ENCODE measurements at regions not wholly inside any gene's neighbourhood (a gene's known extent, or its start where the extent isn't known, plus 50 kb on each side); places are given as distances from the start of the nearest gene placed in this dataset.

DNA sequence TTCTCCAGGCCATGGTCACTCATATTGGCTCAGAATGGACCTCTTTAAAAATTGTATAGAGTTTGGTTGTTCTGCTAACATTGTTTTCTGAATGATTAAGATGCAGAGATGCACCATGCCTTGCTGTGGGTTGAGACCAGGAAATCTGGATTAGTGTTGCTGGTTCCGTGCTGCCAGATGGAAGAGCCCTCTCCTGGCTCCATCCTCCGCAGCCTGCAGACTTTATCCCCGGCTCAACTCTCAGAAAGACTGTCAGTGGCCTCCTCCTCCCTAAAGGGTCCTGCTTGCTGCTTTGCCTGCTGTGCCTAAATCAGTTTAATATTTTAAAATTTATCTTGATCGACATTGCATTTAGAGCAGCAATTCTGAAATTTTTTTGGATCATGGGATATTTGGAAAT, 196.7 kb downstream of the TENT4A start:
- no peak for TF ChIP-seq ZFP30 (CRISPR knock-in tag; IDR thresholded peaks at IDR 0.05)
- TF ChIP-seq, protein P1, sequence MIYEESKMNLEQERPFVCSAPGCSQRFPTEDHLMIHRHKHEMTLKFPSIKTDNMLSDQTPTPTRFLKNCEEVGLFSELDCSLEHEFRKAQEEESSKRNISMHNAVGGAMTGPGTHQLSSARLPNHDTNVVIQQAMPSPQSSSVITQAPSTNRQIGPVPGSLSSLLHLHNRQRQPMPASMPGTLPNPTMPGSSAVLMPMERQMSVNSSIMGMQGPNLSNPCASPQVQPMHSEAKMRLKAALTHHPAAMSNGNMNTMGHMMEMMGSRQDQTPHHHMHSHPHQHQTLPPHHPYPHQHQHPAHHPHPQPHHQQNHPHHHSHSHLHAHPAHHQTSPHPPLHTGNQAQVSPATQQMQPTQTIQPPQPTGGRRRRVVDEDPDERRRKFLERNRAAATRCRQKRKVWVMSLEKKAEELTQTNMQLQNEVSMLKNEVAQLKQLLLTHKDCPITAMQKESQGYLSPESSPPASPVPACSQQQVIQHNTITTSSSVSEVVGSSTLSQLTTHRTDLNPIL (CRISPR knock-in tag; IDR thresholded peaks at IDR 0.05; ENCODE audit: low read depth), result no peak
- TF ChIP-seq CSRNP3 (CRISPR knock-in tag; IDR thresholded peaks at IDR 0.05), result no peak
- TF ChIP-seq GLIS3 (CRISPR knock-in tag; IDR thresholded peaks at IDR 0.05), result no peak
- no peak for TF ChIP-seq TSHZ2 (CRISPR knock-in tag; IDR thresholded peaks at IDR 0.05)
- no peak for TF ChIP-seq ZFP3 (CRISPR knock-in tag; IDR thresholded peaks at IDR 0.05)
- TF ChIP-seq PPARA (CRISPR knock-in tag; IDR thresholded peaks at IDR 0.05; ENCODE audit: borderline replicate concordance), result no peak
- TF ChIP-seq OSR1 (CRISPR knock-in tag; IDR thresholded peaks at IDR 0.05), result no peak
- no peak for TF ChIP-seq ZNF565 (CRISPR knock-in tag; conservative IDR thresholded peaks at IDR 0.05; ENCODE audit: low read depth)
- TF ChIP-seq, protein P2, sequence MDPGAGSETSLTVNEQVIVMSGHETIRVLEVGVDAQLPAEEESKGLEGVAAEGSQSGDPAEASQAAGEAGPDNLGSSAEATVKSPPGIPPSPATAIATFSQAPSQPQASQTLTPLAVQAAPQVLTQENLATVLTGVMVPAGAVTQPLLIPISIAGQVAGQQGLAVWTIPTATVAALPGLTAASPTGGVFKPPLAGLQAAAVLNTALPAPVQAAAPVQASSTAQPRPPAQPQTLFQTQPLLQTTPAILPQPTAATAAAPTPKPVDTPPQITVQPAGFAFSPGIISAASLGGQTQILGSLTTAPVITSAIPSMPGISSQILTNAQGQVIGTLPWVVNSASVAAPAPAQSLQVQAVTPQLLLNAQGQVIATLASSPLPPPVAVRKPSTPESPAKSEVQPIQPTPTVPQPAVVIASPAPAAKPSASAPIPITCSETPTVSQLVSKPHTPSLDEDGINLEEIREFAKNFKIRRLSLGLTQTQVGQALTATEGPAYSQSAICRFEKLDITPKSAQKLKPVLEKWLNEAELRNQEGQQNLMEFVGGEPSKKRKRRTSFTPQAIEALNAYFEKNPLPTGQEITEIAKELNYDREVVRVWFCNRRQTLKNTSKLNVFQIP (CRISPR knock-in tag; IDR thresholded peaks at IDR 0.05; ENCODE audit: borderline replicate concordance, low read depth), result no peak
